ENCODE measurements at regions not wholly inside any gene's neighbourhood (a gene's known extent, or its start where the extent isn't known, plus 50 kb on each side); places are given as distances from the start of the nearest gene placed in this dataset.

DNA sequence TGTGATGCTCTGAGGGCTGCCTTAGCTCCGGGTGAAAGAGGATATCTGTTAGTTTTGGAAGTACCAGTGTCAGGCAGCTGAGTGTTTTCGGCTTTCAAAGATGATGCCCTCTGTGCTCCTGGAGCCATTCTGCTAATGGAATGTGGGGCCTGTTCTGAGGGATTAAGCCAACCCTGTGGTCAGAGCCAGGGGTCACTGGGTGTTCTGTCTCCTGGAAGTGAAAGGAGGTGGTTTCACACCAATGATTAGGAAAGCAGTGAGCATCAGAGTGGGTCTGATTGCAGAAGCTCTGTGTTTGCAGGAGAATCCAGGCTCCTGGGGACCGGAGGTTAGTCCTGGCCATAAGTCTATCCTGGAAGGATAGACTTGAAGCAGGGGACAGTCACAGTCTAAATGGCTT is 94.6 kb downstream of the UQCRFS1 start:
- TF ChIP-seq, protein P1, sequence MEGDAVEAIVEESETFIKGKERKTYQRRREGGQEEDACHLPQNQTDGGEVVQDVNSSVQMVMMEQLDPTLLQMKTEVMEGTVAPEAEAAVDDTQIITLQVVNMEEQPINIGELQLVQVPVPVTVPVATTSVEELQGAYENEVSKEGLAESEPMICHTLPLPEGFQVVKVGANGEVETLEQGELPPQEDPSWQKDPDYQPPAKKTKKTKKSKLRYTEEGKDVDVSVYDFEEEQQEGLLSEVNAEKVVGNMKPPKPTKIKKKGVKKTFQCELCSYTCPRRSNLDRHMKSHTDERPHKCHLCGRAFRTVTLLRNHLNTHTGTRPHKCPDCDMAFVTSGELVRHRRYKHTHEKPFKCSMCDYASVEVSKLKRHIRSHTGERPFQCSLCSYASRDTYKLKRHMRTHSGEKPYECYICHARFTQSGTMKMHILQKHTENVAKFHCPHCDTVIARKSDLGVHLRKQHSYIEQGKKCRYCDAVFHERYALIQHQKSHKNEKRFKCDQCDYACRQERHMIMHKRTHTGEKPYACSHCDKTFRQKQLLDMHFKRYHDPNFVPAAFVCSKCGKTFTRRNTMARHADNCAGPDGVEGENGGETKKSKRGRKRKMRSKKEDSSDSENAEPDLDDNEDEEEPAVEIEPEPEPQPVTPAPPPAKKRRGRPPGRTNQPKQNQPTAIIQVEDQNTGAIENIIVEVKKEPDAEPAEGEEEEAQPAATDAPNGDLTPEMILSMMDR (IDR thresholded peaks at IDR 0.05; ENCODE audit: low read depth, low read length), result no peak
- no peak for TF ChIP-seq POLR2A (IDR thresholded peaks at IDR 0.05; ENCODE audit: extremely low read depth, insufficient read length)
- TF ChIP-seq, protein P2, sequence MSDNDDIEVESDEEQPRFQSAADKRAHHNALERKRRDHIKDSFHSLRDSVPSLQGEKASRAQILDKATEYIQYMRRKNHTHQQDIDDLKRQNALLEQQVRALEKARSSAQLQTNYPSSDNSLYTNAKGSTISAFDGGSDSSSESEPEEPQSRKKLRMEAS (IDR thresholded peaks at IDR 0.05; ENCODE audit: low read depth, low read length), result no peak
